HG03457 (cell line): ENCODE measurements at regions not wholly inside any gene's neighbourhood (a gene's known extent, or its start where the extent isn't known, plus 50 kb on each side); places are given as distances from the start of the nearest gene placed in this dataset.

Experiments used
- ATAC-seq: cut with Tn5 transposase; IDR thresholded peaks from one replicate; pipeline ENCODE4 v1.9.1; 2021; ENCODE audit warnings: moderate number of reproducible peaks; ENCODE audit not compliant: unreplicated experiment

GRCh38 chr1:218573925-218574324, 228.8 kb downstream of the TGFB2 start:
- no peak for ATAC-seq

- ATAC-seq, result no peak
Observed at GRCh38 chr1:218575079-218575478, 229.9 kb downstream of the TGFB2 start.

- no peak for ATAC-seq
Observed at GRCh38 chr1:218575856-218576255, 230.7 kb downstream of the TGFB2 start.

DNA sequence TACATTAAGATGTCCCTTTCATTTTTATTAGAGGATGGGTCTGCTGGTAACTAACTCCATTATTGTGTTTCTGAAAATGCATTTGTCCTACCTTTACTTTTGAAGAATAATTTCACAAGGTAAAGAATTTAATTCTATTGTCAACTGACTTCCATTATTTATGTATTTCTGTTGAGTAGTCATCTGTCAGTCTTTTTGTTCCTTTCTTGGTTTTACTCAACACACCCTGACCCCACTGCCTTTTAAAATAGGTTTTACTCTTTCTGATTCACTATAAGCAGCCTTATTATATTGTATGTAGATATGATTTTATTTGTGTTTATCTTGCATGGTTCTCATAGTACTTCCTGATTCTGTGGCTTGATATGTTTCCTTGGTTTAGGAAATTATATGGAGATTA, 237.5 kb downstream of the TGFB2 start:
- ATAC-seq, result no peak

- ATAC-seq, result no peak
Observed at GRCh38 chr1:218584418-218585155, 239.5 kb downstream of the TGFB2 start.

DNA sequence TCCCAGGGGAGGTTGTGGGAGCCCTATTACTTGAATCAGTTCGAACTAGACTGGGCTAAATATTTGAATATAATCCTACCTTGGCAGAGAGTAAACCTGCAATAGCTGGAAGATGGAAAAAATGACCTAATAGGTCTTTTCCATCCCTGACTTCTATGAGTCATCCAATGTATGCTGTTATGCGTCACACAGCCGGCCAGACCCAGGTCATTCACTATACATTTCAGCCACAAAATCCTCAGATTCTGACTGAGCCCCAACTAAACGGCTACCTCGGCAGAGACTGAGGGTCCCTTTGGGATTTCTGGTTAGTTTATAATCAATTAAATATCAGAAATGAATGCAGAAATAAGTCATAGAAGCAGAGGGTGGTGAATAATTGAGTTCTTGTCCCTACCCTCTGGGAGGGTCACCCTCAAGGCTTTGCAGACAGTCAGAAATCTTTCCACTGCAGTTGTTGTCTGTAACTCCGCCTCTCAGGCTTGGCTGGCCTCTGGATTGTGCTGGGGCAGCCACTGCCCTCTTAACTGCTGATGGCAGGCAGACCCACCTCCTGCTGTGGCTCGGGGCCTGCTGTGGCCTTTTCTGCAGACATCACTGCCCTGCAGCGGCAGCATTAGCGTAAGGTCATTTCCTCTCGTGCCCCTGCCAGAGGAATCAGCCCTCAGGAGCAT, 240.5 kb downstream of the TGFB2 start:
- ATAC-seq, result no peak

DNA sequence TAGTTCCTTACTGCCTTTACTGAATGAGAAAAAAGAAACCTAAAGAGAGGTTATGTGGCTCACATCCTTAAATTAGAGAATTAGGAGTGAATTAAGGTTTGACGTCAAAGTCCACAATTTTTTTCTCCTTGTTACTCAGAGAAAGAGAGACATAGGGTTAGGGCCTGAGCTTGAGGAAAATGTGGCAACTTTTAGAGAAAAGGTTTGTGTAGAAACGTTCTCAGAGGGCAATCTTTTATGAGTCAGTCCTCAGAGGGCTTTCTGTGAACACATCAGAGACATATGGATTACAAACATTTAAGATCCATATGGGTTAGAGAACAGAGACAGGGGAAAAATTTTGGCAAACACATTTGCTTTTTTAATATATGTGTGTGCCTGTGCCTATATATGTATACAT, 242.8 kb downstream of the TGFB2 start:
- ATAC-seq, result no peak

GRCh38 chr1:218588540-218589172, 243.5 kb downstream of the TGFB2 start:
- ATAC-seq, result no peak

- ATAC-seq, result no peak
Observed at GRCh38 chr1:218589487-218589886, 244.4 kb downstream of the TGFB2 start.

DNA sequence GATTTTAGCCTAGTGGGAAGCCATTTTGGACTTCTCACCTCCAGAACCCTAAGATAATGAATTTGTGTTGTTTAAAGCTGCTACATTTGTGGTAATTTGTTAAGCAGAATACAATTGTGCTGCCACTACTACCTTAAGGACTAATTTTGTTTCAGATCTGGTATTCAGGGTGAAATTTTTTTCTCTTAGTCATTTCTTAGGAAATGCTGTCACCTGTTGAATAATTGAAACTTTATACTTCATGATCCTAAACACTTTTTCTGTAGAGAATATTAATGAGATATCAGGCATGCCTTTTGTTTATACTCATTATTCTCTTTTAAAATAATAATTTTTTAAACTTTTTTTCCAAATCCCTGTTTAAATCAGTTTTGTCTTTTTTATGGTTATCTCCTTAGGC, 246.8 kb downstream of the TGFB2 start:
- no peak for ATAC-seq

- ATAC-seq, result no peak
Observed at GRCh38 chr1:218592688-218593087, 247.6 kb downstream of the TGFB2 start.

- ATAC-seq, result no peak
Observed at GRCh38 chr1:218600968-218601367, 255.8 kb downstream of the TGFB2 start.

GRCh38 chr1:218604217-218604616, 259.1 kb downstream of the TGFB2 start:
- ATAC-seq, result no peak

GRCh38 chr1:218611916-218612585, 266.9 kb downstream of the TGFB2 start:
- ATAC-seq, result no peak

DNA sequence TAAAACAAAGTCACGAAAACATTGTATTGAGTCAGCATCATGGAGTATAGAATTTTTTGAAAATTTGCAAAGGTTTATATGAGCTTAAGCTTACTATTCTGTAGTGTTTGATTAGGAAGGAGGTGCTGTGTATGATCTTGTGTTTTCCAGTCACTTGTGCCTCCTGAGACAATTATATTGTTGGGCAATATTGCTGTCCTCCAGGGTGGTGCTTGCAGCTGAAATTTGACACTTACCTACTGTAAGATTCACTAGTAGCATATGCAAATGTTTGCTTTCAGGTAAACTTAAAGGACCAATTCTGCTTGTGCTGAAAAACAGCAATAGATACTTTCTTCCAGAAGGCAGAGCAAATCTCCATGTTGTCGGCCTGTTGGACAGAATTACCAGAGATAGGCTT, 268.0 kb downstream of the TGFB2 start:
- ATAC-seq, result no peak

GRCh38 chr1:218614031-218614430, 268.9 kb downstream of the TGFB2 start:
- no peak for ATAC-seq

- ATAC-seq, result no peak
Observed at GRCh38 chr1:218616681-218617080, 271.5 kb downstream of the TGFB2 start.

DNA sequence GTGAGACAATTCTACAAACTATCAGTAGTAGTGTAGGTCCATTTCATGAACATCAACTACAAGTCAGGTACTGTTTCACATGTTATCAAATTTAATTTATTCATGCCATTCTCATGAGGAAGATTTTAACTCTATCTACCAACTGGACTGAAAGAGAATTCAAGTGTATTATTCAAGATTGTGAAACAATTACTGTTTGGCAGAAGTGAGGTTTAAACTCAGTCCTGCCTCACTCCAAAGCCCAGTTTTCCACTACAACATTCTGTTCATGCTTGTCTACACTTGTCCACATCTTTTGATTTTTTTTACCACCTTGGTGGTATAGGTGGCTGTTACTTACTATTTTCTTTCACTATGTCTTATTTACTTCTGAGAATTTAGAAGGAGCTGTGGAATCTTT, 272.9 kb downstream of the TGFB2 start:
- ATAC-seq, result no peak

- no peak for ATAC-seq
Observed at GRCh38 chr1:218620956-218621355, 275.8 kb downstream of the TGFB2 start.

DNA sequence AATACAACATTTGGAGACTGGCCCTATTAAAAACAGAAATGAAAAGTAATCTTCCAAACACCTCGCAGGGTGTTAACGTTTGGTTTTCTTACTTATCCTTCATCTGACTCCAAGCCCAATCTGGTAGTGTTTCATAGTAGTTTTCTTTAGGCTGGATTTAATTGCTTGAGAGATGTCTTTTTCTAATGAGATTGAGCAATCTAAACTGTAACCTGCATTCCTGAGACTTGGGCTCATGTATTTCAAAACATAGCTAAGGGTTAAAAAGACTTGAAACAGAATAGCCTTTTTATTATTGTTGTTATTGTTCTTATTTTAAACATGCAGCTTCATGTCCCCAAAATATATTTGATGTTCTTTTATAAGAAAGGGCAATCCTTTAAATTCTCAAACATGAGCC, 278.9 kb downstream of the TGFB2 start:
- no peak for ATAC-seq

DNA sequence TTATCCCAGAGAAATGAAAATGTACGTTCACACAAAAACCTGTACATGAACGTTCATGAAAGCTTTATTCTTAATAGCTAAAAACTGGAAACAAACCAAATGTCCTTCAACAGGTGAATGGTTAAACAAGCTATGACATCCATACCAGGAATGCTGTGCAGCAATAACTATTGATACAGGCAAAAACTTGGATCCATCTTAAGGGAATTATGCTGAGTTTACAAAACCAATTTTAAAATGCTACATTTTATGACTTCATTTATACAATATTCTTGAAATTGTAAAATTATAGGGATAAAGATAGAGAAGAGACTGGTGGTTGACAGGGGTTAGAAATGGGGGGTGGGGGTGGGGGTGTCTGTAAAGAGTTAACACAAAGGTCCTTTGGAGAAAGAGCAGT, 280.3 kb downstream of the TGFB2 start:
- no peak for ATAC-seq
